DMS 273 (cell line): ENCODE measurements at regions not wholly inside any gene's neighbourhood (a gene's known extent, or its start where the extent isn't known, plus 50 kb on each side); places are given as distances from the start of the nearest gene placed in this dataset.

Source experiments
- DNase-seq: peaks from one replicate; lab custom pipeline; 2025; ENCODE audit not compliant: unreplicated experiment; lab: John Stamatoyannopoulos, UW

DNA sequence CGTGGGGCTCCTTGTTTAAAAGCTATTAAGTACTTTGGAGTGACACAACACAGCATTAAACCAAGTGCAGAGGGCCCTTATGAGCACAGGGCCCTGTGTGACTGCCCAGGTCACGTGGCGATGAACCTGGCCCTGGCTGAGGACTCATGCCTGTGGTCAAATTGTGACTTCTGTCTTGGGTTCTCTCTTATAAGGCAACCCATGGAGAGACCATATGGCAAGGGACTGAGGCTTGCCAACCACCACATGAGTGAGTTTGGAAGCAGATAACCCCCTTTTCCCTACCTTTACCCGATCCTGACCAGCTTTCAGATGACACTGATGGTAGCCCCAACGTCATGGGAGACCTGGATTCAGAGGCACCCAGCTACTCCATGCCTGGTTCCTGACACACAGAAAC lies 140.5 kb downstream of the ZBTB18 start:
- DNase-seq: peak; percentile 31

DNA sequence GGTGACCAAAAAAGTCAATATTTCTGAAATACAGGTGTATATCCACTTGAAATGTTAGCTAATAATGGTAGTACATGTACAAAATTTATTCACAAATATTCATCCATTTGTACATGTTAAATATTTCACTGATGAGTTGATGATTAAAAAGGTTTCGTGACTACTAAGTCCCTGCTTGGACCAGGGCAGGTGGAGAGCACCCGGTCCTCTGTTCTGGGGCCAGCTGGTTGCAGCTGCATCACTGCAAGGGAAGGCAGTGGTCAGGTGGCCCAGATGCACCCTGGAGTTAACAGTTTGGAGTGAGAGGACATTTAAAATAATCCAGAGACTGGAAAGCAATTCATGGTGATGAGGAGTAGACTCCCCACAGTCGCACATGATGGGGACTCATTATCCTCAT lies 141.2 kb downstream of the ZBTB18 start:
- DNase-seq: no peak

DNA sequence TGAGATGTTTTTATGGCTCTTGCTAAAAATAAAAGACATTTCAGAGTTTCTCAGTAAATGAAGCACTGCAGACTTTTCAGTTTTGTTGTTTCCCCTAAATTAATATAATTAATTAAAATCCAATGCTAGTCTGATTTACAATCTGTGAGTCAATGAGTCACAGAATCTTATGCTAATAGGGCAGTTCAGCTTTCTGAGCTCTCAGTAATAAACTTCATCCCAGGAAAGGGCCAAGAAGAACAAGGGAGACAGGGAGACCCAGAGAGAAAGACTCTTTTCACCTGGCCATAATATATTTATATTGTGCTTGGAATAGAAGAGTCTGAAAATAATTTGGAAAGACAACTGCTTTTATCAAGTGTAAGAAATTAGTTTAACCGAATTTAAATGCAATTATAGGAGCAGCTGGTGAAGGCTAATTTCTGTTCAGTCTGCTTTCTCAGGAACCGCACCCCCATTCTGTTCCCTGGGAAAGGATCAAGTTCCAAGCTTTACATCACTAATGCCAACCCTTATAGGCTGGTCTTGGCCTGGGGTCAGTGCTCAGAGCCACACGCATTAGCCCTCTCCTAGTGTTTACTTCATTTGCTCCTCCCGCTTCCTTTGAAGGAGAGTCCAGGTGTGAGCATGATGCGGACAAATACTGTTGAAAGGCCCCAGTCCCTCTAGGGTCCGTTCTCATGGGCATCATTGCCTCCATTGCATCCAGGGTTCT lies 145.6 kb downstream of the ZBTB18 start:
- peak; percentile 76 for DNase-seq

DNA sequence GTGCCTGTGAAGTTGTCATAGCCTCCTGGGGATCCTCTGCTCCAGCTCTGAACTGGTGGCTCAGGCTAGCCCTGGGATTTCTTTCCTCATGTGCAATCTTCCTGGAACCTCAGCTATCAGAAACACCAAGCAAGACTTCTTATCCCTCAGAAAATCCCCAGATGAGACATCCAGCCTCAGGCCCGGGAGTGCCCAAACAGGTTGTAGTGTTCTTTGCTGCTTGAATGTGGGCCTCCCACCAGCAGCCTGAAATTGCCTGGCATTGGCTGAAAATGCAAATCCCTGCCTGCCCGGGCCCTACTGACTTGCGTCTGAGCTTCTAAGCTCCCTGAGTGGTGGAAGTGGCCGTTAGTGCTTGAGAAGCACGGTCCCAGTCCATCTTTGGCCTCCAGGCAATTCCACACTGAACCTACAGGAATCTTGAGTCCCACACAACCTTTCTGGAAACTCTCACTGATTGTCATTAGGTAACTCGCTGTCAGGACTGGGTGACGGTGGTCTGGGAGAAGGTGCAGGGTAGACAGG lies 146.8 kb downstream of the ZBTB18 start:
- no peak for DNase-seq

DNA sequence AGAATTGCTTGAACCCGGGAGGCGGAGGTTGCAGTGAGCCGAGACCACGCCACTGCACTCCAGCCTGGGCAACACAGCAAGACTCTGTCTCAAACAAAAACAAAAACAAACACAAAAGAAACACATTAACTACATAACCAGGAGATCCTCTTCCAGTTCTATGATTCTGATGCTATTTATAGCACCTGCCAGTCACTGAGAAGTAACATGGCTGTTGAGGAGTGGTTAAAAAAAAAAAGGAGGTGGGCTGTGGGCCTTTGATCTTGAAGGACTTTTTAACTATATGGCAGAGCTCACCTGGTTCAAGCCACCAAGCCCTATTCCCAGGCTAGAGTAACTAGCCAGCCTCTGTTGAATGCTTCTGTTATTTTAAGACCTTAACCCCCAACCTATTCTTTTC lies 148.8 kb downstream of the ZBTB18 start:
- DNase-seq: no peak

DNA sequence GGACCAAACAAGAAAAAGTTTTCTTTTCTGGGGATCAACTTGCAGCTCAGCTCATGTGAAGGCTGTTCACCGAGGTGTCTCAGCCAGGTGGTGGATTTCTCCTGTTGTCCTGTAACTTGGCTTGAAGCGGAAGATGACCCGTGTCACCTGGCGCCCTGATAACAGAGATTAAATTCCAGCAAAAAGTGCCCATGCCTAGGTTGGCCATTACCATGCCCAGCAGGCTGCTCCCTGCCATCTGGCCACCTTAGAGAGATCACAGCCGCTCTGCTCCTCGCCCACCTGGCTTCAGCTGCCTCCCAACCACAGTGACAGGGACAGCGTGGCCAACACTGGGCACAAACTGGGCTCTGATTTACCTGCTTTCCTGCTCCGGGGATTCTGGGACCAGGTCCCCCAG lies 149.5 kb downstream of the ZBTB18 start:
- peak; percentile 57 for DNase-seq

DNA sequence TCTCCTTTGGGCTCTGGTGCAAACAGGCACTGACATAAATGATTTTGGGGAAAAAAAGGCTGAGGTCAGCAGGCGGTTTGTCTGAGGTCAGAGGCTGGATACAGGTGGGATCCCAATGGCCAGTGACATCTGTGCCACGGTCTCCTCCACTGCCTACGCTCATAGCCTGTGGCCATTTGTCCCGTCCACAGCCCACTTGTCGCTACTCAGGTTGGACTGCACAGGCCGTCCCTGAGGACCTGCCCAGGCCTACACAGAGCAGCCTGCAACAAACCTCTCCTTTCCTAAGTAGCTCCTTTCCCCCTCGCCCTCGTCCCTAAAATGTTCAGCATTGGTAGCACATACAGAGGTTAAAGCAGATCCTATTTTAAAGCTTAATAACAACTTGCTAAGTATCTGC lies 150.7 kb downstream of the ZBTB18 start:
- DNase-seq: no peak

DNA sequence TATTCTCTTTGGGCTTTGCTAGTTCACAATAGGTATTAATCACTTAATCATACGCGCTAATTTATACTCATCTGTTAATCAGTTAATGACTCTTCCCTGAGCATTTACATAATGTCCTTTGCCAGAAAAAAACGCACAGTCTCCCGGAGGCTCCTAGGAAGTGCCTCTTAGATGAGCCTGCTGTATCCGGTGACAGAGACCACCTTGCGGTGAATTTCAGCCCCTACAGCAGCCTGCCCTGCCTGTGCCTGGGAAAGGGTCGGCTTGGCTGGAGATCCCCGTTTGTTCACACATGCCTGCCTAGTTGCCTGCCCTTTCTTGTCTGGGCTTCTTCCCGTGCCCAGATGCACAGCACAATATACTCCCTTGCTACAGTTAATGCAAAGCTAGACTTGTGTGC lies 152.9 kb downstream of the ZBTB18 start:
- no peak for DNase-seq

DNA sequence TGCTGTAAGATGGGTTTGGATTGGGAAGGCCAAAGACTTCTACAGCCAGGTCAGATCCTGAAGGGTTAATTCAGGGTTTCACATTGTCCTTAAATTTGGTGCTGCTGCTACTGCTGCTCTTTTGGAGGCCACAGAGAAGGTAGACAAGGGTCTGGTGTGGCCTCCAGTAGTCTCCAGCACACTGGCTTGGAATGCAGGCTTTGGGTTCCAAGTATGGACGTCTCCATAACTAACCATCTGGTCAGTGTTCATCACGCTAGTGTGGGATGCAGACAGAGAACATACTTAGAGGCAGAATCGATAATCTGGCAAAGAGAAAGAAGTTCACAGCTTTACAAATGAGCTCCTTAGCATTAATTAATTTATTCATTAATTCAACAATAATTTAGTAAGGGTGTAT lies 154.1 kb downstream of the ZBTB18 start:
- no peak for DNase-seq

DNA sequence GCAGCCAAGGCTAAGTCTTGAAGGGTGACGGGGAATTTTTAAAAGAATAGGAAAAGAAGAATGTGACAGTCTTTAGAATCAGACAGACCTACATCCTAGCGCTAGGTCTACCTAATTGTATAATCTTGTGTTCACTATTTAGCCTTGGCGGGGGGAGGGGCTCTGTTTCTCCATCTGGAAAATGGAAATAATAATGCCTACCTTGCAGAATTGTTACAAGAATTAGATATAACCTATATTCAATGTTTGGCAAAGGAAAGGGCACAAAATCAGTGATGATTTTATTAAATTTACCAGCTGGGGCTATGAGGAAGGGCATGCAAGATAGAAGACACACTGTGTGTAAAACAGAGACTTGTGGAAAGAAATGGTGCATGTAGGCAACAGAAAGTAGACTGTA lies 154.8 kb downstream of the ZBTB18 start:
- DNase-seq: no peak

DNA sequence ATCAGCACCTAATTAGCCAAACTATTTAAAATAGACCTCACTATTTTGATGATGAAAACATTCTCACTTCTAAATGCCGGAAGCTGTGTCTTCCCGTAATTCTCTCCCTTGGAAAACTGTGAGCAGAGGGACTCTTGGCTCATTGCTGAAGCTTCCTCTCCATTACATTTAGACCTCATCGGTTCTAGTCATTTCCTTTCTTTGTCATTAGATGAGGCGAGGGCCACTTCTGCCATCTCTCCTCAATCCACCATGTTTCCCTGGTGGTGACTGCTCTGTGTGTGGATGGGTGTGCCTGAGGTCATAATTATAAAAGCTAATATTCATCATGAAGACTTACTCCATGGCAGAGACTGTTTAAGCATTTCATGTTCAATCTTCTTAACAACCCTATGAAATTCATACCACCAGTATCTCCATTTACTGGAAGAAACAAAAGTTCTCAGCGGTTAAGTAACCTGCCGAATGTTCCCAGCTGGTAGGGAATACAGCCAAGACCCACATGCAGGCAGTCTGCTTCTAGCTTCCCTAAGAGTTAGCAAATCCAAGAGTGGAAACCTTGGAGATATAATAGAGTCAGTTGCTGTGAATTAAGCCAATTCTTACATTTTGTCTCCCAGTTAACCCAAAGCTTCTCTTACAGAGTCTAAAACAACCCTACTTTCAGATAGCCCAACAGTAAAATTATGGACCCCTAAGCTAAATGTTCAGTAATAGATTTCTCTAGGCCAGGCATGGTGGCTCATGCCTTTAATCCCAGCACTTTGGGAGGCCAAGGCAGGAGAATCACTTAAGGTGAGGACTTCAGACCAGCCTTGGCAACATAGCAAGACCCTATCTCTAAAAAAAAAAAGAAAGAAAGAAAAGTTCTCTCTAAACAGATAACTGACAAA lies 156.2 kb downstream of the ZBTB18 start:
- peak; percentile 44 for DNase-seq

DNA sequence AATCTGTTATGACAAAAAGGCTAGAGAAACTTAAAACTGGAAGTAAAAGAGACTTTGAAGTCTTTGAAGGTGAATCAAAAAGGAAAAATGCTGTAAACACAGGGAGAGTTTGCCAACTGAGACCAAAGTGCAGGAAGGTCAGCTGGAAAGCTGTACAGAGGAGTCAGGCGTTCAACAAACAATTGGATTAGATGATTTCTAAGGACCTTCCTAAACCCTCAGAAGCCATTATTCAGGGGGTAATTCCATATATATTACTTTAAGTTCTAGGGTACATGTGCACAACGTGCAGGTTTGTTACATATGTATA lies 156.8 kb downstream of the ZBTB18 start:
- DNase-seq: no peak

DNA sequence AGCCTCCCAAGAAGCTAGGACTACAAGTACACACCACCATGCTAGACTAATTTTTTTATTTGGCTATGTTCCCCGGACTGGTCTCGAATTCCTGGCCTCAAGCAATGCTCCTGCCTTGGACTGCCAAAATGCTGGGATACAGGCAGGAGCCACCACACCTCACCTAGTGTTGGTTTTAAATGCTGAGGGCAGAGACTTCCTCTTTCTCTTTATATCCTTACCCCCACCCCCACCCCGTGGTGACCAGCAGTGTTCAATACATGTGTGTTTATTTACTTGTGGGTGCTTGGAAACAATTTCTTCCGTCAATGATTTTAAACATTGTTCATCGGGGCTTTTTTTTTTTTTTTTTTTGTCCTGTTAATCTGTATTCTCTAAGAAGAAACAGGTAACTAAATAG lies 158.9 kb downstream of the ZBTB18 start:
- no peak for DNase-seq

DNA sequence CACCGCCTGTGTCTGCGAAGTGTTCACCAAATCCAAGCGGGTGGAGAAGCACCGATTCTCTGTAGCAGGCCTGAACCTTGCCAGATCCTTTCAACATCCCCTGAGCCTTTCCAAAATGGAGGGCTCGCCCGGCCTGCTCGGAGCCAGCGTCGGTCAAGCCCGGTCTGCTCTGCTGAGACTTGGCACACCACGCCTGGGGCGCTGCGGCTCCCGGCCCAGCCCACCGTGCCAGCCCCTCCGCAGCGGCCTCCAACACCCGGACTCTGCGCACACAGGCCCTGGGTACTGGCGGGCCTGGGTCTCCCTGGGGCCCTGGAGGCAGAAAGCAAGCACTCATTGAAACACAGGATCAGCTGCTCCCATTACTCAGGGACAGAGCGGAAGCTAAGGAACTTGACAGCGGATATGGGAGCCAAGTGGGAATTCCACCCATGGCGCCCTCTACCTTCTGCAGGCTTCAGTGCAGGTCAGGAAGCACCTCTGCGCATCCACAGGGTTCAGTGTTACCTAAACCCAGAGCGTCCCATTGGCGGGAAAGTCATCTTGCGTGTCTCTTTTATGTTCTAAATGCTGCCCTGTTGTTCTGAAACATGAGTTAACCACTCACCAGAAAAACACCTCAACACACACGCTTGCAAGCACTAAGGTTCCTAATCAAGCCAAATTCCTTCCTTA lies 159.9 kb downstream of the ZBTB18 start:
- DNase-seq: peak; percentile 53

DNA sequence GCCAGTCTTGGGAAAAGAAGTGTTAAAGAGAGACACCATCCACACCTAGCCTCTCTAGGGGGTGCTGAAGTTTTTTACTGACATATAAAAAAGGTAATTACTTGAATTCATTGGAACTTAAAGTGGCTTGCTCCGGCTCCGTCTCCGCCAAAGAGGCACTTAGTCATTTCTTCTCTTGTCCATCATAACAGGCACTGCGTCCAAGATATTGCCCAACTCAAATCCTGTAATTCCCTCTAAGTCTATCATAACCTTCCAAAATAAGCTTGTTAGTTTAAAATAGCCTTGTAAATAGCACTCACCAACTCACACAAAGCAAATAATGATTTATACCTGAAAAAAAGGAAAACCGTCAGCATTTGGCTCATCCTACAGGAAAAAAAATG lies 160.5 kb downstream of the ZBTB18 start:
- no peak for DNase-seq

DNA sequence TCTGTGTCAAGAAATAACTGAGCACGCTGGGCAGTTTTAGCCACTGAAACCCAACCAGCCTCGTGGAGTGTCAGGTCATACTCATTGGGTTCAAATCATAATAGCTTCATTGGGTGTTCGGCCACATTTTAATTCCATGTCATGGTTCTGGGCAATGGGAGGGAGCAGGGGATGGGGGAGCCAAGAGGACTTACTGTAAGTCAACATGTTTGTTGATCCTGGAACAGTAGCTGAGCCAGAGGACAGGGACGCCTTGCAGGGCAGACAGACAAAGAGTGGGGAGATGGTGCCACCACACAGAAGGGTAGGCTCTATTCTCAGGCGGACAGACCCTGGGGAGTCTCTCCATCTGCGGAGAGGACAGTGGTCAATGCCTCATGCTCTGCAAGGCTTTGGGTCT lies 161.1 kb downstream of the ZBTB18 start:
- DNase-seq: no peak

DNA sequence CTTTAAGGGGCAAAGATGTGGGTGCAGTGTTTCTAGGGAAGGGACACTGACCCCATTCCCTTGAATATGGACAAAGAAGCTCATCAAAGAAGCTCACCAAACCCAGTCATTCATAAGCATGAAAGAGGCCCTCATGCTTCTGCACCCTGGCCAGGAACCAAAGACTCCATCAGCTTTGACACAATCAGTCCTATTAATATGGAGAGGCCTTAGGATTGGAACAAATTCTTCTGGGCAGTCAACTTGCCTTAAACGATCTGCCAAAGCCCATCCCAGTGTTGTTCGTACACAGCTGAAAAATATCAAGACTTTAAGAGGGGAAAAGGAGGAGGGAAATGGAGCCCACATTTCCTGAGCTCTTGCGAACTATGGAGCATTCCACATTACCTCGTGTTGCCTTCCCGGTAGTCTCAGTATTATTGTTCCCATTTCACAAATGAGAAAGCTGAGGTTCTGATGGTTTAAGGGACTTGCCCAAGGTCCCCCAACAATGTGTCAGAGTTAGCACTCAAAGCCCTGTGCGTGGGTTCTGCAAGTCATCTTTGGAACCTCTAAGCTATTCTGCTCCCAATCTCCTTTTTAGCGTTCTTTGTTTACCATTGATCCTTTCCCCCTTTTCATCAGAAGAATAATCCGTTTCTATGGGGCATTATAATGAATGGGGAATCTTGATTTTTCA lies 161.9 kb downstream of the ZBTB18 start:
- no peak for DNase-seq

DNA sequence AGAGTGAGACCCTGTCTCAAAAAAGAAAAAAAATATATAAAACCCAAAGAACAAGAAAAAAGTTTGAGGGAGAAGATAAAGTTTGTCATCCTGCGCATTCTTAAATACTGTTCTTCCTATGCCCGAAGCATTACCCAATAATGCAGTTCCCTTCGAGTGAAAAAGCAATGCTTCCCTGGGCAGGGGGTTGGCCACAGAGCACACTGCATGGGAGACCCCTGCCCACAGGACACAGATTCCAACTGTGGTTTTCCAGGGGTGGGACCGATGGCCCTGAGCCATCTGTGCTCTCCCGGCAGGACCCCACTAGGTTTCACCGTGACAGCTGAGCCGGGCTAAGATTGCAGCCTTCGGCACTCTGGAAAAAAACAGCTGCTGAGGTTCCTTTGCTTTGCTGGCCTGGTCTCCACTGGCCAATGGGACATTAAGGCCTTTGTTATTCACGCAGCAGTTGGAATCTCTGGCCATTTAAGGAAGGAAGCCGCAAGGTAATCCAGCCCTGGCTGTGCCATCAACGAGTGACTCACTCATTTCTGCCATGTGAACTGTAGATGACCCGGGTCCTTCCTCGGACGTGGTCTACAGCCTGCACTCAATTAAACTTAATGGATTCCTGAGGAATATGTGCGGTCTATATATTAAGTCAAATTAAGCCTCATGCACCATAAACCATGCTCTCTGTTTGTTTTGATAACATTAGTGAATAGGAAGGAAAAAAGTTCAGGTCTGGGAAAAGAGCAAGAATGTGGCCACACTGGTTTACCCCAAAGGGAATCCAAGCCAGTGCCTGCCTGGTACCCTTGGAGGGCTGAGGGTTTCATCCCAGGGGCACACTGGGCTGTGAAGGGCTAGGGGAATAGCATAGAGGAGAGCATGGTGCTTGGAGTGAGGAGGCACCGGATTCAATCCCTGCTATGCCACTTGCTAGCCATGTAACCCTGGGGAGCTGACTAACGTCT lies 163.2 kb downstream of the ZBTB18 start:
- peak; percentile 71 for DNase-seq

DNA sequence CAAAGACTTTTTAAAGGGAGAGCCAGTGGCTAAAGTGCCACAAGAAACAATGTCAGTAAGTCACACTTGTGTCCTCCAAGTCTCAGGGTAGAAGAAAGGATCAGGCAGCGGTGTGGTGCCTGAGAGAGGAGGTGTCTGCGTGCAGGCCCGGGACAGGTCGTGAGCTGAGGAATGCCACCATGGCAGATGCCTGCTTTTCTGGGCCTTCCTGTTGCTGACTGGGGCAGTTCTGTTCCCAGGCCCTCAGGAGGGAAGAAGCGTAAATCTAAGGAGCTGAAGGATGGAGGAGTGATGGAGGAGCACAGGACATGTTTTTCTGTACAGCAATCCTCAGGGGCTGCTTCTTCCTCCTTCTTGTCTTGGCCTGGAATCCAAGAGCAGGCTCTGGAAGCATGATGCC lies 165.8 kb downstream of the ZBTB18 start:
- DNase-seq: no peak

DNA sequence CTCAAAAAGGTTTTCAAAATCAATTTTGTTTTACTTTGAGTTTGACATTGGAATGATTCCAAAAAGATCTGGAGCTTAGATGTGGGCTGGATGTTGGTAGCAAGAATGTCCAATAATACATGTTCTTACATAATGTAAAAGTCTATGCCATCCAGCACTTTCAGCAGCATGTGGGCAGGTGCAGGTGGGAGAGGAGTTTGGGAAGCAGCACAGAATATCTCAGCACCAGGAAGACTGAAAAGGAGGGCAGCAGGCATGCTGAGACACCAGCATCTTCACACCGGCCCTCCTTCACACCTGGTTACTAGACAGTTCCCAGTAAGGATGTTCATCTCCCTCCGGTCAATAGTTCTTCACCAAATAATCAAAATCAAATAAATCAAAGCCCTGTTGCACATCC lies 166.6 kb downstream of the ZBTB18 start:
- DNase-seq: no peak
